Endothelial cell of umbilical vein (primary cell): ENCODE measurements at regions not wholly inside any gene's neighbourhood (a gene's known extent, or its start where the extent isn't known, plus 50 kb on each side); places are given as distances from the start of the nearest gene placed in this dataset.

Source experiments
- BruUV-seq: library from RNA; stranded (reverse); fragments of 400-500 nt; replicated peaks from 2 replicates; lab custom pipeline; 2021; lab: Mats Ljungman, UMichigan
- CTCF ChIA-PET: fragments of 300-600, 350-600 bp; sonication (Branson Sonifier 250); formaldehyde crosslinking; loops from one replicate; lab custom pipeline; 2021; ENCODE audit warnings: antibody characterized with exemption, inconsistent platforms; lab: Charles Lee
- POLR2A ChIA-PET: fragments of 300-600, 350-600 bp; sonication (Branson Sonifier 250); formaldehyde crosslinking; loops from one replicate; lab custom pipeline; 2021; ENCODE audit warnings: antibody characterized with exemption, inconsistent platforms; lab: Charles Lee
- DNase-seq: peaks from one replicate; pipeline ENCODE4 v3.0.0-alpha.2; 2011; ENCODE audit warnings: low read depth, low spot score
- FAIRE-seq: peaks from 2 replicates; lab custom pipeline; 2011; peaks lifted over from hg19 to GRCh38; lab: Jason Lieb, UNC
- H2AFZ ChIP-seq: 2 replicates; pipeline ENCODE4 v1.6.0; 2012; ENCODE audit warnings: low read depth, low read length, control low read depth, inconsistent platforms
- H3K27ac ChIP-seq: 2 replicates; pipeline ENCODE4 v1.5.1; 2011; ENCODE audit warnings: low read depth, mild to moderate bottlenecking, control low read depth, low read length, moderate library complexity; ENCODE audit not compliant: insufficient read depth
- H3K27me3 ChIP-seq, 2 experiments: 2 replicates each; pipeline versions ENCODE4 v1.6.0 to v1.6.1; 2011; ENCODE audit warnings: low read length in 2 of 2, mixed read lengths in 1 of 2; ENCODE audit not compliant: control insufficient read depth in 2 of 2, insufficient read depth in 2 of 2
- H3K36me3 ChIP-seq, 2 experiments: 2 replicates in 1 of 2; 3 replicates in 1 of 2; pipeline ENCODE4 v1.5.1; 2011; ENCODE audit warnings: low read length in 2 of 2, mild to moderate bottlenecking in 1 of 2, moderate library complexity in 1 of 2; ENCODE audit not compliant: control insufficient read depth in 2 of 2, insufficient read depth in 2 of 2; ENCODE audit errors: extremely low read depth in 1 of 2
- H3K4me1 ChIP-seq: 3 replicates; pipeline ENCODE4 v1.5.1; 2011; ENCODE audit warnings: mild to moderate bottlenecking, low read length; ENCODE audit not compliant: control insufficient read depth, insufficient read depth; ENCODE audit errors: extremely low read depth
- H3K4me2 ChIP-seq: 2 replicates; pipeline ENCODE4 v1.6.1; 2011; ENCODE audit warnings: low read length, control low read depth, mixed read lengths; ENCODE audit not compliant: insufficient read depth
- H3K4me3 ChIP-seq, 3 experiments: fragments of 200-600 bp in 1 of 3; sonication (generic), shearing (Covaris generic) in 1 of 3; replicated peaks in 1 of 3; 2 replicates each; pipeline ENCODE4 v1.5.1; 2011 to 2016; ENCODE audit warnings: control low read depth in 3 of 3, low read length in 3 of 3, mild to moderate bottlenecking in 2 of 3, inconsistent platforms in 1 of 3, low read depth in 1 of 3, moderate library complexity in 1 of 3; ENCODE audit not compliant: insufficient read depth in 1 of 3
- H3K79me2 ChIP-seq: 2 replicates; pipeline ENCODE4 v1.6.0; 2012; ENCODE audit warnings: low read length, inconsistent platforms; ENCODE audit not compliant: control insufficient read depth, insufficient read depth
- H3K9ac ChIP-seq: replicated peaks from 2 replicates; pipeline ENCODE3; 2011; ENCODE audit warnings: low read length, control low read depth; ENCODE audit not compliant: insufficient read depth; ENCODE audit errors: extremely low read depth
- H3K9me1 ChIP-seq: replicated peaks from 3 replicates; pipeline ENCODE4 v1.6.0; 2011; ENCODE audit warnings: mild to moderate bottlenecking, low read length; ENCODE audit not compliant: control insufficient read depth, insufficient read depth; ENCODE audit errors: extremely low read depth
- H3K9me3 ChIP-seq: replicated peaks from 2 replicates; pipeline ENCODE4 v1.5.1; 2012; ENCODE audit warnings: low read length, inconsistent platforms; ENCODE audit not compliant: control insufficient read depth, insufficient read depth
- H4K20me1 ChIP-seq: replicated peaks from 2 replicates; pipeline ENCODE3; 2011; ENCODE audit warnings: mild to moderate bottlenecking, low read length; ENCODE audit not compliant: control insufficient read depth, insufficient read depth; ENCODE audit errors: extremely low read depth
- EZH2 ChIP-seq: IDR thresholded peaks from 2 replicates; pipeline ENCODE4 v1.6.1; 2012; ENCODE audit warnings: borderline replicate concordance, low read depth, mild to moderate bottlenecking, moderate library complexity, low read length, inconsistent platforms; ENCODE audit not compliant: severe bottlenecking
- FOS ChIP-seq: IDR thresholded peaks from 2 replicates; pipeline ENCODE4 v1.6.1; 2011; ENCODE audit warnings: mild to moderate bottlenecking, low read length, moderate library complexity, borderline replicate concordance; ENCODE audit not compliant: insufficient read depth
- GATA2 ChIP-seq: IDR thresholded peaks from 2 replicates; pipeline ENCODE4 v1.7.0; 2011; ENCODE audit warnings: low read depth, mild to moderate bottlenecking, moderate library complexity, mixed read lengths, low read length; ENCODE audit not compliant: insufficient read length, insufficient read depth
- JUN ChIP-seq: IDR thresholded peaks from 2 replicates; pipeline ENCODE4 v1.6.1; 2011; ENCODE audit warnings: borderline replicate concordance, low read depth; ENCODE audit not compliant: insufficient read length, insufficient read depth
- MAX ChIP-seq: IDR thresholded peaks from 2 replicates; pipeline ENCODE4 v1.6.1; 2011; ENCODE audit not compliant: insufficient read depth, insufficient read length
- MYC ChIP-seq: IDR thresholded peaks from one replicate; pipeline ENCODE4 v1.6.1; 2011; ENCODE audit warnings: mild to moderate bottlenecking, low read depth, low read length
- POLR2A ChIP-seq: IDR thresholded peaks from 2 replicates; pipeline ENCODE4 v1.6.1; 2012; ENCODE audit warnings: low read depth, mild to moderate bottlenecking, control low read depth, low read length
- POLR2AphosphoS5 ChIP-seq: IDR thresholded peaks from 2 replicates; pipeline ENCODE4 v1.6.1; 2012; ENCODE audit warnings: low read depth, mild to moderate bottlenecking, control low read depth, low read length, moderate library complexity; ENCODE audit not compliant: insufficient read depth
- dilution Hi-C: fragments of 300-500 bp; cut with MboI; formaldehyde crosslinking; loops from one replicate; pipeline ENCODE4 v1.15.0; 2019; ENCODE audit warnings: low sequenced_read_pairs; ENCODE audit not compliant: extremely low pct_ligation_motif_present
- intact Hi-C: fragments of 100-400 bp; cut with micrococcal nuclease; formaldehyde crosslinking; loops from one replicate; pipeline ENCODE4 v1.10.0; 2022
- TF ChIP-seq, protein P1 (sequence below), 2 donors: IDR thresholded peaks; 1 replicate in 1 of 2; 2 replicates in 1 of 2; pipeline ENCODE4 v1.5.1; 2011; ENCODE audit warnings: low read length in 2 of 2, mild to moderate bottlenecking in 2 of 2, moderate library complexity in 2 of 2, control low read depth in 1 of 2, inconsistent platforms in 1 of 2, low read depth in 1 of 2; ENCODE audit not compliant: insufficient read depth in 1 of 2; ENCODE audit errors: extremely low read depth in 1 of 2

DNA sequence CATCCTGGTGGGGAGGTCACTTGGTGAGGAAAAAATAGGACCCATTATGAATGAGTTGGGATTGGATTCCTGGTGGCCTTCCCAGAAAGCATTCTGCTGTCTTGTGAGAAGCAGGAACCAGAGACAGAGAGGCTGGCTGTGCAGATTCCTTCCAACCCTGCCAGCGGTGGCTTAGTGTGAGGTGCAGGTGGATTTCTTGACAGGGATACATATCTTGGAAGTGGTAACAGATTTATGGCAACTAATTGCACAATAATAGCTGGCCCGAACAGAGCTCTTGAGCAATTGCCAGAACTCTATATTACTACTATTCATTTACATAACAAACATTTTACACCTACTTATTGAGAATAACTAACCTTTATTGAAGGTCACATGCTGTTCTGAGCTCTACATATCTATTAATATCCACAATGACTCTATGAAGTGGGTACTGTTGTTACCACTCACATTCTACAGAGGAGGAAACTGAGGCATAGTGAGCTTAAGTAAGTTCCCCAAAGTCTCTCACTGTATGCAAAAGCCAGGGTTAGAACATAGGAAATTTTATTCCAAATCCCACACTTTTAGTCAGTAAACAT, 173.9 kb upstream of the SERP2 start:
- no peak overlapping the region for H3K4me2 ChIP-seq
- no peak for TF ChIP-seq JUN
- TF ChIP-seq FOS = no peak
- no peak for TF ChIP-seq POLR2A
- no peak for TF ChIP-seq MAX
- no peak for TF ChIP-seq POLR2AphosphoS5
- no peak for TF ChIP-seq GATA2
- no peak for TF ChIP-seq MYC
- TF ChIP-seq EZH2 = no peak
- TF ChIP-seq, protein P1, sequence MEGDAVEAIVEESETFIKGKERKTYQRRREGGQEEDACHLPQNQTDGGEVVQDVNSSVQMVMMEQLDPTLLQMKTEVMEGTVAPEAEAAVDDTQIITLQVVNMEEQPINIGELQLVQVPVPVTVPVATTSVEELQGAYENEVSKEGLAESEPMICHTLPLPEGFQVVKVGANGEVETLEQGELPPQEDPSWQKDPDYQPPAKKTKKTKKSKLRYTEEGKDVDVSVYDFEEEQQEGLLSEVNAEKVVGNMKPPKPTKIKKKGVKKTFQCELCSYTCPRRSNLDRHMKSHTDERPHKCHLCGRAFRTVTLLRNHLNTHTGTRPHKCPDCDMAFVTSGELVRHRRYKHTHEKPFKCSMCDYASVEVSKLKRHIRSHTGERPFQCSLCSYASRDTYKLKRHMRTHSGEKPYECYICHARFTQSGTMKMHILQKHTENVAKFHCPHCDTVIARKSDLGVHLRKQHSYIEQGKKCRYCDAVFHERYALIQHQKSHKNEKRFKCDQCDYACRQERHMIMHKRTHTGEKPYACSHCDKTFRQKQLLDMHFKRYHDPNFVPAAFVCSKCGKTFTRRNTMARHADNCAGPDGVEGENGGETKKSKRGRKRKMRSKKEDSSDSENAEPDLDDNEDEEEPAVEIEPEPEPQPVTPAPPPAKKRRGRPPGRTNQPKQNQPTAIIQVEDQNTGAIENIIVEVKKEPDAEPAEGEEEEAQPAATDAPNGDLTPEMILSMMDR (IDR thresholded peaks at IDR 0.05; ENCODE audit: extremely low read depth in 1 of 2, insufficient read depth in 1 of 2, low read depth in 1 of 2, low read length in 2 of 2) = no peak
- no peaks in the 10 kb centered on the region for H3K79me2 ChIP-seq
- DNase-seq = no peak
- POLR2A ChIA-PET = no interaction called here
- no peak overlapping the region for H3K9ac ChIP-seq
- dilution Hi-C loops (no loop called here), intact Hi-C loops (no loop called here)
- no peak overlapping the region for H3K27ac ChIP-seq
- CTCF ChIA-PET = interaction anchor here (2.8 kb wide), 1 partner anchor 8 kb away, joined by 12 read pairs; no protein-coding TSS in a partner anchor
- H3K9me3 ChIP-seq = no peaks in the 10 kb centered on the region
- H4K20me1 ChIP-seq = no peaks in the 10 kb centered on the region
- H3K27me3 ChIP-seq = no peaks in the 10 kb centered on the region
- FAIRE-seq = no peak
- H3K4me3 ChIP-seq = no peak overlapping the region
- no TSS peak for BruUV-seq
- H3K9me1 ChIP-seq = no peaks in the 10 kb centered on the region
- no peaks in the 10 kb centered on the region for H3K4me1 ChIP-seq
- no peaks in the 10 kb centered on the region for H3K36me3 ChIP-seq
- H2AFZ ChIP-seq = no peak overlapping the region
